ENCODE measurements at regions not wholly inside any gene's neighbourhood (a gene's known extent, or its start where the extent isn't known, plus 50 kb on each side); places are given as distances from the start of the nearest gene placed in this dataset.

DNA sequence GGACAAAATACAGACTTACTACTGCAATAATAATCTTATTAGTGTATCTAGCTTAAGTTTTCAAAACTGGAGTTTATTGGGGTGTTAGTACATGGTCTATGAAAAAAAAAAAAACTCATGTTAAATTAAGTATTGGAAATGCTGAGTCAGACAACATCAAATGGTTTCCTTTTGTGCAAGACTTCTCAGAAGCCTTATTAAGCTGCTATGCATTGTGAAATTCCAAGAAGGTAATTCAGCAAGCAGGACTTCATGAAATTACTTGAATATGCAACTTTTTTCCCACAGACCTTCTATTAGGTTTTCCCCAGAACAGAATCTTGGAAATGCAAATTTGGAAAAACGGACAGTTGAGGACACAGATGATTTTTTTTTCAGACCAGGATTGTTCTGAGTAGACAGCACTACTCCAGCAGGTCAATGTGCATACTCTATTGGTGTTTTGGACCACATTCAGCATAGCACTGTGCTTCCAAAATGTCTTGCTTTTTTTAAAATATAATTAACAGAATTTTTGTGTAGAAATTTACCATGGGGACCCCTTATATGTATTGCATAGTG lies 568.8 kb upstream of the TENM3 start:
- no peaks in the 10 kb centered on the region for H3K9me3 ChIP-seq (ENCODE audit: low read depth, low read length)
- no peaks in the 10 kb centered on the region for H3K36me3 ChIP-seq (ENCODE audit: insufficient read depth, low read length)
- no peak for TF ChIP-seq FOXP2 (optimal IDR thresholded peaks at IDR 0.05; ENCODE audit: control extremely low read depth, extremely low read length, insufficient read depth)
- no peak for TF ChIP-seq POLR2AphosphoS5 (IDR thresholded peaks at IDR 0.05; ENCODE audit: borderline replicate concordance, low read depth, low read length)
- TF ChIP-seq EZH2 (IDR thresholded peaks at IDR 0.05) = no peak
- H3K4me3 ChIP-seq = no peak overlapping the region
- no peak overlapping the region for H3K27ac ChIP-seq
- no peak for DNase-seq (ENCODE audit: low read depth, low spot score)
- H3K9ac ChIP-seq (ENCODE audit: insufficient read length) = no peak overlapping the region

DNA sequence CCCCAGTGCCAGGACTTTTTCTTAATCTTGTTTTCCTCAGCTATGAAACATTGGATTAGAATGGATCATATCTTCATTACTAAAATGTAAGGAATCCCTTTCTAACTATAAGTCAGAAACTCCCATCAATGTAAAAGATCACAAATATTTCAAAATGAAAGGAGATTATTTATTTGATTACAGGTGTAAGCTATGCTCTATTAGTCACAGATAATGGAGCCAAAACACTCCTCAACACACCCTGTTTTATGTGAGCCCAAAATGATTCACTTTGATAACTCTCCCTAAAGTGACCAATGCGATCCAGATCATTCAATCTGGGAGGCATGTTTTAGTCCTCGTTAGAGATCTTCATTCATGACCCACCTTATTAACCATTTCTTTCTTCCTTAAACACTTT lies 566.7 kb upstream of the TENM3 start:
- no peaks in the 10 kb centered on the region for H3K9me3 ChIP-seq (ENCODE audit: low read depth, low read length)
- no peak overlapping the region for H3K4me3 ChIP-seq
- no peak for DNase-seq (ENCODE audit: low read depth, low spot score)
- TF ChIP-seq FOXP2 (optimal IDR thresholded peaks at IDR 0.05; ENCODE audit: control extremely low read depth, extremely low read length, insufficient read depth) (no peak), EZH2 (IDR thresholded peaks at IDR 0.05) (no peak), POLR2AphosphoS5 (IDR thresholded peaks at IDR 0.05; ENCODE audit: borderline replicate concordance, low read depth, low read length) (no peak)
- H3K27ac ChIP-seq = no peak overlapping the region
- no peak overlapping the region for H3K9ac ChIP-seq (ENCODE audit: insufficient read length)
- no peaks in the 10 kb centered on the region for H3K36me3 ChIP-seq (ENCODE audit: insufficient read depth, low read length)

DNA sequence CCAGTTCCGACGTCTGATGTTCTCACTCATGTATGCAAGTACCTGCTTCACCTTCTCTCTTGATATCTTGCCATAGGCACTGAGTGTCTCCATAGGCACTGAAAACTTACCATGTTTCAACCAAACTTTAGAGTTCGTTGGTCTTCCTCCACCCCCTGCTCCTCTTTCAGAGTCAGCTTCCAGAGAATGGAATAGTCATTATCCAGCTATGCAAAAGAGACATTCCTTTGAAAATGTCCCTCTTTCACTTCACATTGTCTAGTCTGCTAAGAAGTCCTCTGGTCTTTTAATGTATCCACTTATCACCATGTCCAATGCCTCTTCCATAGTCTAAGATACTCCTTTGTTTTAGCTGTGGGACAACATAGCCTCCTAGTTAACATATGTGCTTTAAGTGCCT lies 566.0 kb upstream of the TENM3 start:
- Histone ChIP-seq H3K36me3 (ENCODE audit: insufficient read depth, low read length) (no peaks in the 10 kb centered on the region), H3K4me3 (no peak overlapping the region), H3K9me3 (ENCODE audit: low read depth, low read length) (no peaks in the 10 kb centered on the region), H3K27ac (no peak overlapping the region), H3K9ac (ENCODE audit: insufficient read length) (no peak overlapping the region)
- TF ChIP-seq POLR2AphosphoS5 (IDR thresholded peaks at IDR 0.05; ENCODE audit: borderline replicate concordance, low read depth, low read length) (no peak), FOXP2 (optimal IDR thresholded peaks at IDR 0.05; ENCODE audit: control extremely low read depth, extremely low read length, insufficient read depth) (no peak), EZH2 (IDR thresholded peaks at IDR 0.05) (no peak)
- no peak for DNase-seq (ENCODE audit: low read depth, low spot score)

DNA sequence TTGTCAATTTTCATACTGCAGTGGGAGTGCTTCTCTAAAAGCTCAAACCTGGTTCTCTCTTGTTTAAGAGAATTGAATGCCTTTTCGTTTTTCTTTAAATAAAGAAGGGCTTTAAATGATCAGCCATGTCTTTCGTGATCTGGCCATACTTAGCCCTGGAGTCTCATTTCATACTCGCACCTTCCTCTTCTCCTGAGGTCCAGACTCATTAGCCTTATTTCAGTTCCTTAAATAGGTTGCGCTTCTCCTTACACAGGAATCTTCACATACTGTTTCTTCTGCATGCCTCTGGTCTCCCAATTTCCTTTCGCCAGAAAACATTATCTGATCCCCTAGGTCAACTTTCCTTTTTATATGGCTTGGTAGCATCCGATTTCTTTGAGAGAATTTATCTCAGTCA lies 565.6 kb upstream of the TENM3 start:
- Histone ChIP-seq H3K9me3 (ENCODE audit: low read depth, low read length) (no peaks in the 10 kb centered on the region), H3K9ac (ENCODE audit: insufficient read length) (no peak overlapping the region), H3K4me3 (no peak overlapping the region), H3K36me3 (ENCODE audit: insufficient read depth, low read length) (no peaks in the 10 kb centered on the region), H3K27ac (no peak overlapping the region)
- no peak for DNase-seq (ENCODE audit: low read depth, low spot score)
- TF ChIP-seq FOXP2 (optimal IDR thresholded peaks at IDR 0.05; ENCODE audit: control extremely low read depth, extremely low read length, insufficient read depth) (no peak), EZH2 (IDR thresholded peaks at IDR 0.05) (no peak), POLR2AphosphoS5 (IDR thresholded peaks at IDR 0.05; ENCODE audit: borderline replicate concordance, low read depth, low read length) (no peak)

DNA sequence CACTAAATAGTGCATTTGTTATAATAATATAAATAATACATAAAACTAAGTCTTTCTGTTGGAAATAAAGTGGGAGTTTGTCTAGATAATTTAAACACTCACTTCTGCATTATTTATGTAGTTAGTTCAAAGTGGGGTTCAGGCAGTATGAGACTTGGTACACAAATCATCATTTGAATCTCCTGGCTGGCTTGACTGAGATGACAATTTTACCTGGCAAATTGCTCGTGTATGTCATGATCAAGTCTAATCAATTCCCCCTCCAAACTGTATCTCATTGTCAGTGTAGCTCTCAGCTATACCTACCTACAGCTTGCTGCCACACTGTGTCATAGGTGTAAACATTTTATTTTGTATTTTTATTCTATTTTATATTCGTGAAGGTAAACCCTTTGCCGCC lies 563.4 kb upstream of the TENM3 start:
- H3K9me3 ChIP-seq (ENCODE audit: low read depth, low read length) = no peaks in the 10 kb centered on the region
- H3K27ac ChIP-seq = no peak overlapping the region
- TF ChIP-seq EZH2 (IDR thresholded peaks at IDR 0.05) (no peak), POLR2AphosphoS5 (IDR thresholded peaks at IDR 0.05; ENCODE audit: borderline replicate concordance, low read depth, low read length) (no peak), FOXP2 (optimal IDR thresholded peaks at IDR 0.05; ENCODE audit: control extremely low read depth, extremely low read length, insufficient read depth) (no peak)
- DNase-seq (ENCODE audit: low read depth, low spot score) = no peak
- H3K4me3 ChIP-seq = no peak overlapping the region
- H3K36me3 ChIP-seq (ENCODE audit: insufficient read depth, low read length) = no peaks in the 10 kb centered on the region
- no peak overlapping the region for H3K9ac ChIP-seq (ENCODE audit: insufficient read length)

DNA sequence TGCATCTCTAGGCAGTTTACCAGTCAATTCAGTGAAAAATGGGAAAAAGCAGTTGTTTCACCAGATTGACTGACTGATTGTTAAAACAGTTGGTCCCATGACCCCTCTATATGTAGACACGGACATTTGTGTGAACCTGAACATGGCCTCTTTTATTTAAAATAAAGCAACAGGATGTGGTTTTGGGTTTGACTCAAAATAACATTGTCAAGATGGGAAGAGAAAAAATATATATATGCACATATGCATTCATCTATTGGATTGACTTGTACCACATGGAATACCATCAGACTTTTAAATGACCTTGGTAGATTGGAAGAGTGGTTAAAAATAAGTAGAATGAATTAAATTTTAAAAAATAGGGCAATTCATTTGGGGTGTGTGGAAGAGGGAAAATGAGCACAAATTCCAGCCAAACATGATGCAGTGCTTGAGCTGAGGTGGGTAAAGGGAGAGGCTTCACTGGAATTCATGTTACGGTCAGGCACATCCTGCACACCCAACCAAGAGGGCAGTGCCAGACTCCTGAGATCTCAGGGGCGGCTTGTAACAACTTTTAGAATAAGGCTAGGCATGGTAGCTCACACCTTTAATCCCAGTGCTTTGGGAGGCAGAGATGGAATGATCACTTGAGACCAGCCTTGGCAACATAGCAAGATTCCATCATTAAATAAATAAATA lies 560.7 kb upstream of the TENM3 start:
- DNase-seq (ENCODE audit: low read depth, low spot score) = no peak
- H3K9ac ChIP-seq (ENCODE audit: insufficient read length) = no peak overlapping the region

DNA sequence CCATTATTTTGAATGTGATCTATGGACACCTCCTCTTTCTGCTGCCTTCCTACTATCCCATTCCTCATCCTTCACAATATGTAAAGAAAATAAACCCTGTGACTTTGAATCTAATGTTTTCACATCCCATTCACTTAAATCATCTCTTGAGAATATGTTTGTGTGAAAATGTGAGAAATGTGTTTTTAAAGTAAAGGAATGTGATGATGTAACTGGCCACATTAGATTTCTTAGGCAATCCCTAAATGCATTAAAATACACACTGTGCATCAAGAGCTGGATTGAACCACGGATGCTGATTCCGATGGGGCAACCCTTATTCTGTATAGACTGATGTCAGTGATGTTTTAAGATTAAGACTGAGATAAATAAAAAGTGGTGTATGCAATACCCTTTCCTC lies 558.9 kb upstream of the TENM3 start:
- no peak overlapping the region for H3K27ac ChIP-seq
- no peak overlapping the region for H3K4me3 ChIP-seq
- H3K9ac ChIP-seq (ENCODE audit: insufficient read length) = no peak overlapping the region
- H3K9me3 ChIP-seq (ENCODE audit: low read depth, low read length) = no peaks in the 10 kb centered on the region
- DNase-seq (ENCODE audit: low read depth, low spot score) = no peak
- H3K36me3 ChIP-seq (ENCODE audit: insufficient read depth, low read length) = no peaks in the 10 kb centered on the region
- TF ChIP-seq EZH2 (IDR thresholded peaks at IDR 0.05) (no peak), POLR2AphosphoS5 (IDR thresholded peaks at IDR 0.05; ENCODE audit: borderline replicate concordance, low read depth, low read length) (no peak), FOXP2 (optimal IDR thresholded peaks at IDR 0.05; ENCODE audit: control extremely low read depth, extremely low read length, insufficient read depth) (no peak)

More for the DNA sequence above, 560.7 kb upstream of the TENM3 start:
- Histone ChIP-seq H3K36me3 (ENCODE audit: insufficient read depth, low read length) (no peaks in the 10 kb centered on the region), H3K27ac (no peak overlapping the region), H3K4me3 (no peak overlapping the region), H3K9me3 (ENCODE audit: low read depth, low read length) (no peaks in the 10 kb centered on the region)
- TF ChIP-seq POLR2AphosphoS5 (IDR thresholded peaks at IDR 0.05; ENCODE audit: borderline replicate concordance, low read depth, low read length) (no peak), EZH2 (IDR thresholded peaks at IDR 0.05) (no peak), FOXP2 (optimal IDR thresholded peaks at IDR 0.05; ENCODE audit: control extremely low read depth, extremely low read length, insufficient read depth) (no peak)

DNA sequence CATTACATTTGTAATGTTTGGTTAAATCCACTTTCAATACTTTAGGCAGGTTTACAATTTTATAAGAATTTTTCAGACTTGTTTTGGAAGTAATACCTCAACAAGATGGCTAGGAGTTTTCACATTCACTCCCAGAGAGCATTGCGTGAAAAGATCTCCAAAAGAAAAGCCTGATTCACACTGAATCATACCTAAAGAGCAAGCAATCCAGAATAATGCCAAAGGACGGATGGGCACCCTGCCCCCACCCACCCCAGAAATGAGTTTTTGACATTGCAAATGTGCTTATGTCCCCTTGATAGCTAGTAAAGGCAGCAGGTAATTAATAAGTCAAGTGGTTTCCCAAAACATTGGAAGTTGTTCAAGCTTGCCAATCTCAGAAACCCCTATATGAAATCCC lies 557.7 kb upstream of the TENM3 start:
- no peak overlapping the region for H3K9ac ChIP-seq (ENCODE audit: insufficient read length)
- no peak for DNase-seq (ENCODE audit: low read depth, low spot score)
- H3K9me3 ChIP-seq (ENCODE audit: low read depth, low read length) = no peaks in the 10 kb centered on the region
- H3K36me3 ChIP-seq (ENCODE audit: insufficient read depth, low read length) = no peaks in the 10 kb centered on the region
- TF ChIP-seq FOXP2 (optimal IDR thresholded peaks at IDR 0.05; ENCODE audit: control extremely low read depth, extremely low read length, insufficient read depth) = no peak
- no peak for TF ChIP-seq EZH2 (IDR thresholded peaks at IDR 0.05)
- no peak for TF ChIP-seq POLR2AphosphoS5 (IDR thresholded peaks at IDR 0.05; ENCODE audit: borderline replicate concordance, low read depth, low read length)
- H3K4me3 ChIP-seq = no peak overlapping the region
- no peak overlapping the region for H3K27ac ChIP-seq
